H1 (cell line): ENCODE measurements at regions not wholly inside any gene's neighbourhood (a gene's known extent, or its start where the extent isn't known, plus 50 kb on each side); places are given as distances from the start of the nearest gene placed in this dataset.

ENCODE experiments used
- CTCF ChIA-PET: fragments of 300-600 bp; sonication (Branson Sonifier 250); formaldehyde crosslinking; loops from one replicate; lab custom pipeline; 2021; ENCODE audit not compliant: partially characterized antibody; lab: Charles Lee
- POLR2A ChIA-PET: fragments of 300-600 bp; sonication (Branson Sonifier 250); formaldehyde crosslinking; loops from one replicate; lab custom pipeline; 2021; ENCODE audit warnings: inconsistent platforms; ENCODE audit not compliant: partially characterized antibody; lab: Charles Lee
- DNase-seq, 2 experiments: peaks; one replicate each; pipeline versions ENCODE4 v3.0.0 to v3.0.0-alpha.2; 2010 to 2022; ENCODE audit warnings: low spot score in 2 of 2, low read depth in 1 of 2, mixed read lengths in 1 of 2
- FAIRE-seq: peaks from 2 replicates; lab custom pipeline; 2011; peaks lifted over from hg19 to GRCh38; lab: Jason Lieb, UNC
- H2AFZ ChIP-seq: 2 replicates; pipeline ENCODE4 v1.8.1; 2012; ENCODE audit warnings: low read length, inconsistent platforms
- H2AK5ac ChIP-seq: 2 replicates; pipeline ENCODE4 v1.6.1; 2013; ENCODE audit warnings: low read depth, low read length
- H2BK120ac ChIP-seq: replicated peaks from 2 replicates; pipeline ENCODE3; 2013; ENCODE audit warnings: low read depth, low read length, inconsistent platforms
- H2BK12ac ChIP-seq: 2 replicates; pipeline ENCODE4 v1.6.1; 2013; ENCODE audit warnings: low read depth, low read length
- H2BK15ac ChIP-seq: 2 replicates; pipeline ENCODE4 v1.6.1; 2013; ENCODE audit warnings: low read length
- H2BK20ac ChIP-seq: 2 replicates; pipeline ENCODE4 v1.6.1; 2013; ENCODE audit warnings: low read length
- H2BK5ac ChIP-seq: 2 replicates; pipeline ENCODE4 v1.6.1; 2013; ENCODE audit warnings: low read depth, low read length
- H3K14ac ChIP-seq: 2 replicates; pipeline ENCODE4 v1.6.1; 2013; ENCODE audit warnings: inconsistent platforms; ENCODE audit not compliant: insufficient read length
- H3K18ac ChIP-seq: 2 replicates; pipeline ENCODE4 v1.6.1; 2013; ENCODE audit warnings: low read length; ENCODE audit errors: extremely low read depth
- H3K23ac ChIP-seq: 2 replicates; pipeline ENCODE4 v1.6.1; 2013; ENCODE audit warnings: inconsistent platforms; ENCODE audit not compliant: insufficient read length
- H3K23me2 ChIP-seq: 2 replicates; pipeline ENCODE4 v1.6.1; 2013; ENCODE audit warnings: low read depth, low read length
- H3K27ac ChIP-seq: 2 replicates; pipeline ENCODE4 v1.6.1; 2011; ENCODE audit warnings: low read depth, low read length, inconsistent platforms
- H3K27me3 ChIP-seq, 4 experiments: replicated peaks in 1 of 4; 1 replicate in 1 of 4; 2 replicates in 3 of 4; pipeline versions ENCODE4 v1.6.1 to v1.8.1; 2011 to 2013; ENCODE audit warnings: low read length in 3 of 4, mild to moderate bottlenecking in 3 of 4, inconsistent platforms in 2 of 4, mixed read lengths in 2 of 4, moderate library complexity in 1 of 4; ENCODE audit not compliant: control insufficient read depth in 3 of 4, insufficient read depth in 3 of 4; ENCODE audit errors: extremely low read depth in 1 of 4
- H3K36me3 ChIP-seq, 4 experiments: 2 replicates each; pipeline versions ENCODE4 v1.6.1 to v1.8.1; 2011 to 2013; ENCODE audit warnings: mild to moderate bottlenecking in 4 of 4, low read length in 3 of 4, moderate library complexity in 2 of 4, control low read depth in 1 of 4, inconsistent platforms in 1 of 4; ENCODE audit not compliant: insufficient read depth in 4 of 4, control insufficient read depth in 2 of 4
- H3K4ac ChIP-seq: replicated peaks from 2 replicates; pipeline ENCODE3; 2013; ENCODE audit warnings: low read length, low read depth, mixed read lengths, inconsistent platforms; ENCODE audit not compliant: insufficient read length
- H3K4me1 ChIP-seq, 4 experiments: replicated peaks in 1 of 4; 1 replicate in 1 of 4; 2 replicates in 3 of 4; pipeline versions ENCODE4 v1.6.1 to v1.8.1; 2011 to 2013; ENCODE audit warnings: low read length in 3 of 4, inconsistent platforms in 2 of 4, mixed read lengths in 1 of 4; ENCODE audit not compliant: insufficient read depth in 4 of 4, control insufficient read depth in 3 of 4
- H3K4me2 ChIP-seq, 2 experiments: 2 replicates each; pipeline versions ENCODE4 v1.6.1 to v1.8.1; 2011 to 2013; ENCODE audit warnings: low read depth in 2 of 2, low read length in 2 of 2, control low read depth in 1 of 2, inconsistent platforms in 1 of 2, mild to moderate bottlenecking in 1 of 2; ENCODE audit not compliant: insufficient read depth in 1 of 2
- H3K4me3 ChIP-seq, 4 experiments: fragments of 200-600, 300-600 bp in 1 of 4; sonication (generic), shearing (Covaris generic), sonication (Bioruptor Twin) in 1 of 4; 2 replicates each; pipeline versions ENCODE4 v1.5.1 to v1.8.1; 2011 to 2016; ENCODE audit warnings: low read length in 4 of 4, low read depth in 3 of 4, control low read depth in 2 of 4, inconsistent platforms in 2 of 4, mild to moderate bottlenecking in 2 of 4, mixed read lengths in 1 of 4, moderate library complexity in 1 of 4; ENCODE audit not compliant: insufficient read depth in 2 of 4; ENCODE audit errors: extremely low read depth in 1 of 4
- H3K56ac ChIP-seq: replicated peaks from 2 replicates; pipeline ENCODE3; 2013; ENCODE audit warnings: low read depth, mild to moderate bottlenecking, mixed read lengths, low read length, inconsistent platforms; ENCODE audit not compliant: insufficient read length
- H3K79me1 ChIP-seq: 2 replicates; pipeline ENCODE4 v1.6.1; 2013; ENCODE audit warnings: low read depth, low read length, control low read depth
- H3K79me2 ChIP-seq, 2 experiments: 2 replicates each; pipeline versions ENCODE4 v1.6.1 to v1.8.1; 2012 to 2013; ENCODE audit warnings: low read length in 2 of 2, mild to moderate bottlenecking in 2 of 2, inconsistent platforms in 1 of 2; ENCODE audit not compliant: insufficient read depth in 2 of 2, control insufficient read depth in 1 of 2
- H3K9ac ChIP-seq, 4 experiments: replicated peaks in 1 of 4; 1 replicate in 1 of 4; 2 replicates in 3 of 4; pipeline versions ENCODE4 v1.6.1 to v1.8.1; 2011 to 2013; ENCODE audit warnings: low read depth in 3 of 4, low read length in 3 of 4, control low read depth in 2 of 4, mild to moderate bottlenecking in 2 of 4, moderate library complexity in 2 of 4, inconsistent platforms in 1 of 4; ENCODE audit errors: extremely low read depth in 1 of 4
- H3K9me3 ChIP-seq, 2 experiments: 2 replicates each; pipeline versions ENCODE4 v1.6.1 to v1.8.1; 2012 to 2013; ENCODE audit warnings: mild to moderate bottlenecking in 2 of 2, moderate library complexity in 2 of 2, control low read depth in 1 of 2, inconsistent platforms in 1 of 2, low read depth in 1 of 2, low read length in 1 of 2, mixed read lengths in 1 of 2; ENCODE audit not compliant: insufficient read depth in 2 of 2
- H4K20me1 ChIP-seq, 2 experiments: replicated peaks in 1 of 2; 2 replicates each; pipeline versions ENCODE3 to v1.8.1; 2011 to 2013; ENCODE audit warnings: inconsistent platforms in 2 of 2, low read length in 2 of 2, mild to moderate bottlenecking in 1 of 2; ENCODE audit not compliant: insufficient read depth in 2 of 2, control insufficient read depth in 1 of 2
- H4K5ac ChIP-seq: 2 replicates; pipeline ENCODE4 v1.6.1; 2013; ENCODE audit warnings: low read length, low read depth, mixed read lengths, inconsistent platforms; ENCODE audit not compliant: insufficient read length
- H4K8ac ChIP-seq: 2 replicates; pipeline ENCODE4 v1.8.0; 2013; ENCODE audit warnings: mild to moderate bottlenecking, moderate library complexity, low read length, inconsistent platforms; ENCODE audit not compliant: insufficient read depth; ENCODE audit errors: extremely low read depth
- H4K91ac ChIP-seq: replicated peaks from 2 replicates; pipeline ENCODE3; 2013; ENCODE audit warnings: low read length, mixed read lengths, inconsistent platforms; ENCODE audit not compliant: insufficient read length
- POU5F1 ChIP-seq: IDR thresholded peaks from 2 replicates; pipeline ENCODE4 v1.6.1; 2011; ENCODE audit warnings: low read depth, mild to moderate bottlenecking, low read length, moderate library complexity
- RBBP5 ChIP-seq: IDR thresholded peaks from 2 replicates; pipeline ENCODE4 v1.7.1; 2012; ENCODE audit warnings: low read depth, mild to moderate bottlenecking, inconsistent platforms, low read length, moderate library complexity, borderline replicate concordance
- WGBS, 2 experiments: shearing (Covaris generic) in 1 of 2; methylation state at CpG; one replicate each; pipeline versions ENCODE4 v1.1.6 to v1.1.7; 2013 to 2015; ENCODE audit warnings: low lambda C conversion rate in 2 of 2, mixed read lengths in 2 of 2, inconsistent platforms in 1 of 2, low coverage in 1 of 2, missing lambda C conversion rate in 1 of 2; ENCODE audit not compliant: insufficient replicate concordance in 2 of 2, insufficient coverage in 1 of 2, insufficient read length in 1 of 2; ENCODE audit errors: extremely low coverage in 1 of 2, missing lambda C conversion rate in 1 of 2; 5-methylcytosine and 5-hydroxymethylcytosine counted together

- no peaks in the 10 kb centered on the region for H3K79me2 ChIP-seq
- H3K4ac ChIP-seq, result no peak overlapping the region
- peaks cover 0 to 1% (median 0%) of the 10 kb centered on the region in 4 experiments; a peak in 1 of 7 replicates for H3K27me3 ChIP-seq
- WGBS, 2 experiments, result 93% methylated on average over 5 of the region's 5 CpGs; no CpG with 5 or more reads in 1 of the 2 experiments
- H3K56ac ChIP-seq, result no peak overlapping the region
- H3K23ac ChIP-seq, result no peak overlapping the region
- H4K8ac ChIP-seq, result no peak overlapping the region
- H2BK120ac ChIP-seq, result no peak overlapping the region
- H3K18ac ChIP-seq, result no peak overlapping the region
- TF ChIP-seq POU5F1 (no peak), RBBP5 (no peak)
- H2BK15ac ChIP-seq, result no peak overlapping the region
- FAIRE-seq, result no peak
- no peak overlapping the region for H3K4me2 ChIP-seq
- no peaks in the 10 kb centered on the region for H3K36me3 ChIP-seq
- H3K4me1 ChIP-seq, result no peaks in the 10 kb centered on the region
- H3K27ac ChIP-seq, result no peak overlapping the region
- H3K23me2 ChIP-seq, result no peaks in the 10 kb centered on the region
- ChIA-PET CTCF (no interaction called here), POLR2A (interaction anchor here (0.5 kb wide), 1 partner anchor 13 kb away, joined by 5 read pairs; no protein-coding TSS in a partner anchor)
- H4K5ac ChIP-seq, result no peak overlapping the region
- no peak for DNase-seq
- no peak overlapping the region for H4K91ac ChIP-seq
- H3K9me3 ChIP-seq, result no peaks in the 10 kb centered on the region
- H2BK5ac ChIP-seq, result no peak overlapping the region
- no peak overlapping the region for H3K4me3 ChIP-seq
- no peak overlapping the region for H2AK5ac ChIP-seq
- no peak overlapping the region for H3K14ac ChIP-seq
- H2BK20ac ChIP-seq, result no peak overlapping the region
- H2AFZ ChIP-seq, result no peak overlapping the region
- no peaks in the 10 kb centered on the region for H4K20me1 ChIP-seq
- no peaks in the 10 kb centered on the region for H3K79me1 ChIP-seq
- no peak overlapping the region for H3K9ac ChIP-seq
- no peak overlapping the region for H2BK12ac ChIP-seq
These were observed 499.6 kb upstream of the ADARB2 start for GRCh38 chr10:2236876-2237275.
